Coronary artery (tissue), 2 donors: ENCODE measurements at regions not wholly inside any gene's neighbourhood (a gene's known extent, or its start where the extent isn't known, plus 50 kb on each side); places are given as distances from the start of the nearest gene placed in this dataset.

Experiments
- DNase-seq: peaks from one replicate; pipeline ENCODE4 v3.0.0-alpha.2; 2017; ENCODE audit warnings: low spot score
- H3K27ac ChIP-seq, 2 donors: fragments of 200-600 bp; sonication (generic); one replicate each; pipeline ENCODE4 v1.5.1; 2016 to 2019
- H3K4me3 ChIP-seq: fragments of 200-600 bp; sonication (generic); 2 replicates; pipeline ENCODE4 v1.5.1; 2016; ENCODE audit warnings: mild to moderate bottlenecking, moderate library complexity
- CTCF ChIP-seq: fragments of 200-600 bp; sonication (generic); IDR thresholded peaks from one replicate; pipeline ENCODE4 v1.5.1; 2019; ENCODE audit warnings: antibody characterized with exemption

- no peak for TF ChIP-seq CTCF
- Histone ChIP-seq H3K4me3 (no peak overlapping the region), H3K27ac (no peak overlapping the region)
- no peak for DNase-seq
Measured at GRCh38 chr7:19464241-19464640, 244.6 kb downstream of the POLR1F start.

- H3K27ac ChIP-seq = no peak overlapping the region
- no peak for TF ChIP-seq CTCF
- no peak for DNase-seq
- no peak overlapping the region for H3K4me3 ChIP-seq
Measured at GRCh38 chr7:19463581-19463980, 245.3 kb downstream of the POLR1F start.

GRCh38 chr7:19455623-19456022 lies 253.2 kb downstream of the POLR1F start:
- no peak overlapping the region for H3K4me3 ChIP-seq
- H3K27ac ChIP-seq = no peak overlapping the region
- DNase-seq = no peak
- TF ChIP-seq CTCF = no peak

DNA sequence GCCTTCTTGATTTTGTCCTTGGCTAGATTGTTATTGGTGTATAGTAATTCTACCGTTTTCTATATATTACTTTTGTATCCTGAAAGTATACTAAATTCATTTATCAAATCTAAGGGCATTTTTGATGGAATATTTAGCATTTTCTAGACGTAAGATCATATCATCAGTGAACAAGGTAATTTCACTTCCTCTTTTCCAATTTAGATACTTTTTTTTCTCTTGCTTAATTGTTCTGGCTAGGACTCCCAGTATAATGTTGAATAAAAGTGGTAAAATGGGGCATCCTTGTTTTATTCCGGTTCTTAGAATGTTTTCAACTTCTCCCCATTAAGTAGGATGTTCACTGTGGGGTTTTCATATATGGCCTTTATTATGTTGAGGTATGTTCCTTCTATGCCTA lies 260.7 kb downstream of the POLR1F start:
- DNase-seq = no peak
- no peak overlapping the region for H3K4me3 ChIP-seq
- TF ChIP-seq CTCF = no peak
- no peak overlapping the region for H3K27ac ChIP-seq

GRCh38 chr7:19442016-19442785 lies 266.6 kb downstream of the POLR1F start:
- DNase-seq = no peak
- no peak for TF ChIP-seq CTCF
- Histone ChIP-seq H3K27ac (no peak overlapping the region), H3K4me3 (no peak overlapping the region)

DNA sequence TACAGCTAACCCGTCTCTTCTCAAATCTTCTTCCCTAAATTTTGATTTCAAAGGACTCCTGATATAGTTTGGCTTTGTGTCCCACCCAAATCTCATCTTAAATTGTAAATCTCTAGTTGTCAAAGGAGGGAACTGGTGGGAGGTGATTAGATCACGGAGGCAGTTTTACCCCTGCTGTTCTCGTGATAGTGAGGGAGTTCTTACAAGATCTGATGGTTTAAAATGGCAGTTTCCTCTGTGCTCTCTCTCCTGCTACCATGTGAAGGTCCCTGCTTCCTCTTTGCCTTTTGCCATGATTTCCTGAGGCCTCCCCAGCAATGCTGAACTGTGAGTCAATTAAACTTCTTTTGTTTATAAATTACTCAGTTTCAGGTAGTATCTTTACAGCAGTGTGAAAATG lies 269.3 kb downstream of the POLR1F start:
- no peak for TF ChIP-seq CTCF

GRCh38 chr7:19437446-19437845 lies 271.4 kb downstream of the POLR1F start:
- Histone ChIP-seq H3K4me3 (no peak overlapping the region), H3K27ac (no peak overlapping the region)
- TF ChIP-seq CTCF = no peak
- DNase-seq = no peak

More for the DNA sequence above, 269.3 kb downstream of the POLR1F start:
- no peak for DNase-seq
- H3K4me3 ChIP-seq = no peak overlapping the region
- no peak overlapping the region for H3K27ac ChIP-seq
